Keratinocyte (primary cell): ENCODE measurements at regions not wholly inside any gene's neighbourhood (a gene's known extent, or its start where the extent isn't known, plus 50 kb on each side); places are given as distances from the start of the nearest gene placed in this dataset.

ENCODE experiments used
- CTCF ChIP-seq, 3 experiments: IDR thresholded peaks in 1 of 3; conservative IDR thresholded peaks in 1 of 3; optimal IDR thresholded peaks in 1 of 3; 2 replicates in 2 of 3; 3 replicates in 1 of 3; pipeline versions ENCODE3 to v1.5.1; 2011; ENCODE audit warnings: low read length in 3 of 3, mild to moderate bottlenecking in 3 of 3, moderate library complexity in 2 of 3, control low read depth in 1 of 3, inconsistent platforms in 1 of 3; ENCODE audit not compliant: insufficient read depth in 2 of 3; ENCODE audit errors: extremely low read depth in 1 of 3
- EZH2 ChIP-seq: IDR thresholded peaks from one replicate; pipeline ENCODE4 v1.6.1; 2012; ENCODE audit warnings: inconsistent platforms, mild to moderate bottlenecking, low read length, moderate library complexity

GRCh38 chr21:20301395-20301794 lies 696.8 kb upstream of the NCAM2 start:
- TF ChIP-seq CTCF (optimal IDR thresholded peaks at IDR 0.05 in 1 of 3, IDR thresholded peaks at IDR 0.05 in 1 of 3, conservative IDR thresholded peaks at IDR 0.05 in 1 of 3; ENCODE audit: extremely low read depth in 1 of 3, insufficient read depth in 2 of 3, low read length in 3 of 3) (no peak), EZH2 (no peak)
